ENCODE measurements at regions not wholly inside any gene's neighbourhood (a gene's known extent, or its start where the extent isn't known, plus 50 kb on each side); places are given as distances from the start of the nearest gene placed in this dataset.

- DNase-seq (ENCODE audit: extremely low read depth in 1 of 11, low read depth in 9 of 11, low spot score in 4 of 11) = no peak
Observed at GRCh38 chr7:81549484-81550016, 220.3 kb downstream of the HGF start.

GRCh38 chr7:81534996-81535395, 234.9 kb downstream of the HGF start:
- DNase-seq (ENCODE audit: extremely low read depth in 1 of 11, low read depth in 9 of 11, low spot score in 4 of 11) = no peak

GRCh38 chr7:81534446-81534845, 235.4 kb downstream of the HGF start:
- no peak for DNase-seq (ENCODE audit: extremely low read depth in 1 of 11, low read depth in 9 of 11, low spot score in 4 of 11)

- no peak for DNase-seq (ENCODE audit: extremely low read depth in 1 of 11, low read depth in 9 of 11, low spot score in 4 of 11)
Observed at GRCh38 chr7:81533931-81534330, 235.9 kb downstream of the HGF start.

- no peak for DNase-seq (ENCODE audit: extremely low read depth in 1 of 11, low read depth in 9 of 11, low spot score in 4 of 11)
Observed at GRCh38 chr7:81533426-81533825, 236.4 kb downstream of the HGF start.

GRCh38 chr7:81529785-81530184, 240.1 kb downstream of the HGF start:
- DNase-seq (ENCODE audit: extremely low read depth in 1 of 11, low read depth in 9 of 11, low spot score in 4 of 11) = no peak

- DNase-seq (ENCODE audit: extremely low read depth in 1 of 11, low read depth in 9 of 11, low spot score in 4 of 11) = no peak
Observed at GRCh38 chr7:81527651-81528050, 242.2 kb downstream of the HGF start.

- no peak for DNase-seq (ENCODE audit: extremely low read depth in 1 of 11, low read depth in 9 of 11, low spot score in 4 of 11)
Observed at GRCh38 chr7:81526971-81527370, 242.9 kb downstream of the HGF start.

- no peak for DNase-seq (ENCODE audit: extremely low read depth in 1 of 11, low read depth in 9 of 11, low spot score in 4 of 11)
Observed at GRCh38 chr7:81525841-81526240, 244.0 kb downstream of the HGF start.

GRCh38 chr7:81519886-81520285, 250.0 kb downstream of the HGF start:
- no peak for DNase-seq (ENCODE audit: extremely low read depth in 1 of 11, low read depth in 9 of 11, low spot score in 4 of 11)

GRCh38 chr7:81516898-81517297, 252.9 kb downstream of the HGF start:
- no peak for DNase-seq (ENCODE audit: extremely low read depth in 1 of 11, low read depth in 9 of 11, low spot score in 4 of 11)

GRCh38 chr7:81515009-81515408, 254.8 kb downstream of the HGF start:
- DNase-seq (ENCODE audit: extremely low read depth in 1 of 11, low read depth in 9 of 11, low spot score in 4 of 11) = no peak

- no peak for DNase-seq (ENCODE audit: extremely low read depth in 1 of 11, low read depth in 9 of 11, low spot score in 4 of 11)
Observed at GRCh38 chr7:81514546-81514945, 255.3 kb downstream of the HGF start.

GRCh38 chr7:81510122-81510521, 259.7 kb downstream of the HGF start:
- no peak for DNase-seq (ENCODE audit: extremely low read depth in 1 of 11, low read depth in 9 of 11, low spot score in 4 of 11)

- no peak for DNase-seq (ENCODE audit: extremely low read depth in 1 of 11, low read depth in 9 of 11, low spot score in 4 of 11)
Observed at GRCh38 chr7:81507221-81507620, 262.6 kb downstream of the HGF start.

GRCh38 chr7:81506609-81507008, 263.2 kb downstream of the HGF start:
- no peak for DNase-seq (ENCODE audit: extremely low read depth in 1 of 11, low read depth in 9 of 11, low spot score in 4 of 11)

GRCh38 chr7:81503771-81504170, 266.1 kb downstream of the HGF start:
- no peak for DNase-seq (ENCODE audit: extremely low read depth in 1 of 11, low read depth in 9 of 11, low spot score in 4 of 11)

GRCh38 chr7:81503336-81503735, 266.5 kb downstream of the HGF start:
- no peak for DNase-seq (ENCODE audit: extremely low read depth in 1 of 11, low read depth in 9 of 11, low spot score in 4 of 11)

- DNase-seq (ENCODE audit: extremely low read depth in 1 of 11, low read depth in 9 of 11, low spot score in 4 of 11) = no peak
Observed at GRCh38 chr7:81501220-81501619, 268.6 kb downstream of the HGF start.

GRCh38 chr7:81500631-81501030, 269.2 kb downstream of the HGF start:
- DNase-seq (ENCODE audit: extremely low read depth in 1 of 11, low read depth in 9 of 11, low spot score in 4 of 11) = no peak

- peak; percentile 32 to 80 (median 59) for DNase-seq (ENCODE audit: extremely low read depth in 1 of 11, low read depth in 9 of 11, low spot score in 4 of 11)
Observed at GRCh38 chr7:81499262-81500116, 270.4 kb downstream of the HGF start.
